GM18907 (cell line): ENCODE measurements at regions not wholly inside any gene's neighbourhood (a gene's known extent, or its start where the extent isn't known, plus 50 kb on each side); places are given as distances from the start of the nearest gene placed in this dataset.

ENCODE experiments used
- ATAC-seq: cut with Tn5 transposase; IDR thresholded peaks from one replicate; pipeline ENCODE4 v1.9.1; 2021; ENCODE audit warnings: mild to moderate bottlenecking, moderate library complexity; ENCODE audit not compliant: unreplicated experiment

DNA sequence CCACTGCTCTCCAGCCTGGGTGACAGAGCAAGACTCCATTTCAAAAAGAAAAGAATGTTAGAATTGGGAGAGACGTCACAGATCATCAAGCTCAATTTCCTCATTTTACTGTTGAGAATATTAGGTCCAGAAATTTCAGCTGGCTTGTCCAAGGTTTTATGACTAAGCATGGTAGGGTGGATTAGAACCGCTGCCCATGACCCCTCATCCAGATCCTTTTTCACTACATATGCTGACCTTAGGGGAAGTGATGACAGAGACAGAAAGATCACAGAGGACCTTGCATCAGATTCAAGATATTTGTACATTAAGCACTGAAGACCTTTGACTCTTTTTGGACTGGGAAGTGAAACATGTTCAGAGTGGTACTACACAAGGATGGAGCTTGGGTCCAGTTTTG is 134.5 kb downstream of the ADAMTS15 start:
- no peak for ATAC-seq

DNA sequence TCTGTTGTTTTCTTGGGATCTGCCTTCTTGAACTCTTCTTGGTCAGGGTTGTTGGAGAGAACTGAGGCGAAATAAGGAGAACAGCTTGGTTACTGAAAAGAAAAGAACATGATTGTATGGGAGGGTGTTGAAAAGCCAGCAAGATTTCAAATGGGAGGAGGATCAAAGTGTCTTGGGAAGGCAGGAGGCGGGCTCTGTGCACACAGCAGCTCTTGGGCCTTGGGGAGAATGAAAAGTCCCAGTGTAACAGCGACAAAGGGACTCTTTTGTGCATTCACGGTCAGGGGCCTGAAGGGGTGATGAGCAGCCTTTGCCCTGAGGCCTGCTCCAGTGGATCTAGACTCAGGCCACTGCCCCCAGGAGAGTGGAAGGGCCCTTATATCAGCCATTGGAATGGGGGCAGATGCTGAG is 135.4 kb downstream of the ADAMTS15 start:
- no peak for ATAC-seq

DNA sequence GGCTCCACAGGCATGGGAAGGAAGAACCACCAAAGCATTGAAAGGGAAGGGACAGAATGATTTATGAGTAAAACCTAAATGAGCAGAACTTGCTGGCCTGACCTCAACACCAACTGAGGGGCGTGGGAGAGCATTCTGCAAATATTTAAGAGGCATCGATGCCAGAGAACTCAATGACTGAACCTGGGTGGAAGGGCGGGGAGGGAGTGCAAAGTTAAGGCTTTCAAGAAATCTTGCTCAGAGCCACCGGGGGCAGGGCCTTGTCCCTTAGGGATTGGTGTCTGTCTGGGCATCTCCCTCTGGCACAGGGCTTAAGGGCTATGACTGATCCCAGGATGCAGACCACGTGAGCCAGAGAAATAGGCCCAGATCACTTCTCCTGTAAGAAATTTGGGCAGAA is 137.1 kb downstream of the ADAMTS15 start:
- ATAC-seq: no peak

- no peak for ATAC-seq
Observed at GRCh38 chr11:130587658-130588057, 139.2 kb downstream of the ADAMTS15 start.

- ATAC-seq: no peak
Observed at GRCh38 chr11:130588471-130588870, 140.0 kb downstream of the ADAMTS15 start.

GRCh38 chr11:130592056-130592455 is 143.6 kb downstream of the ADAMTS15 start:
- ATAC-seq: no peak

DNA sequence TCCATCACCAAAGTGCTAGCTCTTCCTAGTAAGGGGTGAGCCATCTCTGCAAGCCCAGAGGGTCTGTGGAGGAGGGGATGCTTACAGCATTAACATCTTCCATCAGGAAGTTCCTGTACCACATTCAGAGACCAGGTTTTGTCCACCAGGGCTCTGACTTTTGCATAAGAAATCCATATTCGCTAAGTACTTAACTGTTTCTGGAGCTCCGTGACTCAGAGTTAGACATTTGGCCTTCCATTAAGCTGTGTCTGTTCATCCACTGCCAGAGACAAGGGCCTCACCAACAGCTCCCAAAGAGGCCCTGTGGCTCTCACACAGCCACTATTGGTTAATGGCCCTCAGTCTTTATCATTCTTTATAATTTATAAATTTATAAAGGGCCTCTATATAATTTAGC is 144.6 kb downstream of the ADAMTS15 start:
- ATAC-seq: no peak

DNA sequence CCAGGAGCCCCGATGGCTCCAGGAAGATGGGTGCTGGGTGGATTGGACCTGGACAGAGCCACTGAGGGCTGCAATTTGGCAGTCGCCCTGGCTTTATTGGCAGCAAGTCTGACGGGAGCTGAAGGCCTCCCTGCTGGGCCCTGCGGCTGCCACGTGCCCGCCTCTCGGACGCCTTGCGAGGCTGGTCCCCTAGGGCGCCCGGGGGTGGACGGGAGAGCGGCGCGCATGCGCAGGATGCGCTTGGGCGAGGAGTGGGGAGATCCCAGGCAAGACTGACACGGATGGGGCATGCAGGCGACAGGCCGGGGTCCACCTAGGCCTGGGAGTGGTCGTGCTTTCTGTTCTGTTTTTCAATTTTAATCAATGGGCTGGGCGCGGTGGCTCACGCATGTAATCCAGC is 150.0 kb downstream of the ADAMTS15 start:
- no peak for ATAC-seq

- ATAC-seq: no peak
Observed at GRCh38 chr11:130599073-130599654, 150.7 kb downstream of the ADAMTS15 start.

- ATAC-seq: no peak
Observed at GRCh38 chr11:130600139-130600538, 151.7 kb downstream of the ADAMTS15 start.

DNA sequence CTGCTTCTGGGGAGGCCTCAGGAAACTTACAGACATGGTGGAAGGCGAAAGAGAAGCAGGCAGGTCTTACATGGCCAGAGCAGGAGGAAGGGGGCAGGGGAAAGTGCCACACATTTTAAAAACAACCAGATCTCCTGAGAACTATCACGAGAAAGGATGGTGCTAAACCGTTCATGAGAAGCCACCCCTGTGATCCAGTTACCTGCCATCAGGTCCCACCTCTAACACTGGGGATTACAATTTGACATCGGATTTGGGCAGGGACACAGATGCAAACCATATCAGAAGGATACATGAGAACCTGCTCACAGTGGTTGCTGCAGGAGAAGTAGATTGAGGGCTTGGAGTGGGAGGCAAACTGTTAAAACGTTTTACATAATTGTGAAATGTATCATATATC is 152.2 kb downstream of the ADAMTS15 start:
- no peak for ATAC-seq

GRCh38 chr11:130601141-130601540 is 152.7 kb downstream of the ADAMTS15 start:
- no peak for ATAC-seq

DNA sequence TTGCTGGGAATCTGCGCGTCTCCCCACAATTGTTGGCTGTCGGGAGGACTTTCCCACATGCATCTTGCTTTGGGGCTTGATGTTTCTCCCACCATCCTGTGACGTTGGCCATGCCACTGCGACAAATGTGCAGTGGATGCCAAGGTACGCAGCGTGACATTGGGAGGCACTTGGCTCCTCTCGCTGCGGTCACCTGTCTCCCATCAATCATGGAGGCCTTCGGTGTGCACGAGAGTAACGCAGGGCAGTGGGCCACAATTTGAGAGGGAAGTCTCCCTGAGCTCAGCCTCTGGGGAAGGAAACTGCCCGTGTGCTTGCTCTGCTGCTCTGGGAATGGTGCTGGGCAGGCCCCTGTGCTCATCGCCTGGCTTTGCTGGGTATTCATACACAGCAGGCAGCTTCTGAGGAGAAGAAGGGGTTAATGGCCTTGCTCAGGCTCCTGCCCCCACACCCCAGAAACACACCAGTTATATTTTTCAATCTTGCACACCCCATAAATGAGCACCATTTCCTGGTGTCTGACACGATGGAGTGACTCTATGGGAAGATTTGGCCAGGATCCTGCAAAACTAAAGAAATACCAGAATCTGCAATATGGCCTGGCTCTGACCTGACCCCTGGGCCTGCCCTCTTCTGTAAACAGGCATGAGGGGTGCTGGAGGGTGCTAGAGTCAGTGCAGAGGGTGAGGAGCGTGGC is 153.5 kb downstream of the ADAMTS15 start:
- no peak for ATAC-seq

DNA sequence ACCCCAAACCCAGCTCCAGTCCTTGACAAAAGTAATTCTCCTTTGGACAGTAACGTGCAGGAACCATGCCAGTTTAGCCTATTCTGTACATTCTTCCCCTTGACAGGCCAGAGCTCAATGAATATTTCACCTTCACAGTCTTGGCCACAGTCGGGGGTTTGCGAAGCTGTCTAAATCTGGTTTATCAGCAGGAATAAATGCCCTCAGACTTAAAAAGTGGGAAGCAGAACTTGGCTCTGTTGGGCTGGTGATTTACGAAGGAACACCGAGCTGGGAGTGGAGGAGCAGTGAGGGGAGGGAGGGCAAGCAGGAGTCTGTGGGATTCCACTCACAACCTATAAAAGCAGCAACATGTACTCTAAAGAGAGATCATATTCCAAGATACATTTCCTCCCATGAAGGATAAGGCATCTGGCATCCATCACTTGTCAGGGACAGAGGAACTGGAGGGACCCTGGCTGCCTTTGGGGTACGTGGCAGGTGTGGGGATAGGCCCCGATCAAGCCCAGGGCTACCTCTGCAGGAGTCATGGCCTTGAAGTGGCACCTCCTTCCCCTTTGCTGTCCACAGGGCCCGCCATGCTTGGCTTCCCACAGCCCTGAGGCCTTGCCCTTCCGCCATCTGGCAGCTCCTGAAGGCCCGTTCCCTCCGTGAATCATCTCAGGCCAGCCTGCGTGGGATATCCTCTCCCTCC is 154.3 kb downstream of the ADAMTS15 start:
- ATAC-seq: no peak

DNA sequence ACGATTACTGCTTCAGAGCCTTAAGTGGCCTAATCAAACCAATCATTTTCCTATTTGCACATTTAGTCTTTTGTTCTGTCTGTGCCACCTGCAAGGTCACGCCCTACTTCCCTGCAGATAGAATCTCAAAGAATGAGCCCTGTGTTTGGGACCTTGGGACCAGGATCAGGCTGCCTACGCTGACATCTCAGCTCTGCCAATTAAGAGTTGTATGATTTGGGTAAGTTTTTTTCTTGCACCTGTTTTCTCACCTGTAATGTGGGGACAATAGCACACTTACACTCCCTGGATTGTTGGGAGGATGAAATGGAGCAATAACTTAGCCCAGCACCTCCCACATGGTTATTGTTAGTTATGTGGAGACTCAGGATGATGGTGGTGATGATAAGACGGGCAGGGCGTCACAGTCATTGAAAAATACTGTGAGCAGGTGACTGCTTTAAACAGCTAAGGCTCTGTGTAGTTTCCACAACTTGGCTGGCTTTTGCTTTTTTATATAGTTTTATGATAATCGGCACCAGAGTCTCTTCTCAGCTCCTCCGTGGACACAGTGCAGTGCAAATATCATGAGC is 155.0 kb downstream of the ADAMTS15 start:
- no peak for ATAC-seq

- no peak for ATAC-seq
Observed at GRCh38 chr11:130604606-130605005, 156.2 kb downstream of the ADAMTS15 start.

DNA sequence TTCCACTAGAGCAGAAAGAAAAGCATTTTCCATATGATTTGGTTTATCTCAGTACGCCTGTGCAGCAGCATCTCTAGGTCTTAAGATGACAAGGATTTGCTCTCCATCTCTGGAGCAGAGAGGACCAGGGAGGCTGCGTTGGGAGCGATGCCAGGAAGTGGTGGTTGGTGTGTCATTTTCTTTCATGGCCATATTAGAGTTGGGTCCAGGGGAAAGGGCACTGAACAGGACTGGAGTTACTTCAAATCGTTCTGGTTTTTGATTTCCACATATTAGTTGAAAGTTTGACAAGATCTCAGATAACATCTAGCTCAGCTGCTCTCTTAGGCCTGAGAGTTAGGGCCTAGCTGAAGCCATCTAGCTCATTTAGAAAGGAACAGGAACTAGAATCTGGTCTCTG is 157.7 kb downstream of the ADAMTS15 start:
- no peak for ATAC-seq

DNA sequence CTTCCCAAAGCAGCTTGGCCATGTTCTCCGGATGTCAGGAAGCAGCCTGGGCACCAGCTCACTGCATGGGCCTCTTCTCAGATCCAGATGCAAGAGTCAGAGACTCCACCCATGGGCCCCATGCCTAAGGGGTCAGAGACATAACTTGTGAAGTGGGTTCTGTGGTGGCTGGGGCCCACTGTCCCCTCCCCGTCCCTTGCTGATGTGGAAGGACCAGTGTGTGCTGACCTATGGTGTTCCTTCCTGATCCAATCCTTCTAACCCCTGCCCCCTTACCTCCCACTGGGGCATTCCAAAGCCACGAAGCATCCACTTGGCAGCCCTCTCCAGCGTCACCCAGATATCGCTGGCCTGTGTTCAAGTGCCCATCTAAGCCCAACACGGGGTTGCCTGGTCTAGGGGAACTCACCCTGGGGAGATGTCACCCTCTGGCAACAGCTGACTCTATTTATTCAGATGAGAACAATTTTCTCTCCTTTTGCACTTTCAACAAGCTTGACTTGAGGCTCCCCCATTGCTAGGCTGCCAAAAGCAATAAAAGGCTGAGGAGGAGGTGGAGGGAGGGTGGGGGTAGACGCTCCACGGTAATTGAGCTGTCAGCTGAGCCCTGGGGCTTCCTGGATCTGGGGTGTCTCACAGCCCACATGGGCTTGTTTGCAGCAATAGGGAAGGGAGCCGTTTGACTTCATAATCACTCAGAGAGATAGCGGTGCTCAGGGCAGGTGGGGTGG is 158.5 kb downstream of the ADAMTS15 start:
- ATAC-seq: no peak

DNA sequence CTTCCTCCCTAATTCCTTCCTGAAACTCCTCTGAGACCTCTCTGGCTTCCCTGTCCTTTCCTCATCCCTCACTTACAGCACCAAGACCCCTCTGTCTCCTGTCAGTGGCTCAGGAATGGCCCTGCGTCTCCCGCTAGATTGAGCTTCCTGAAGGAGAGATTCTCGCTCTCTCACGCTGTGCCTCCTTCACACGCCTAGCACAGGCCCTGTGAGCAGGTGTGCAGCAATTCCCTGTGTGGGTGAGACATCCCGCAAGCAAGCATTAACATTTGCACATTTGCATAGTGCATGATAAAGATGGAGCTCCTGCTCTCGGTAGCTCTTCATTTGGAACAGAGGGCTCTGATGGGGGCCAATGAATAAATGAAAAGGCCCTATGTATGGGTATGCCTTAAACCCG is 159.8 kb downstream of the ADAMTS15 start:
- ATAC-seq: no peak

GRCh38 chr11:130609121-130610035 is 160.9 kb downstream of the ADAMTS15 start:
- no peak for ATAC-seq
